Gastrocnemius medialis (tissue), 4 donors: ENCODE measurements at regions not wholly inside any gene's neighbourhood (a gene's known extent, or its start where the extent isn't known, plus 50 kb on each side); places are given as distances from the start of the nearest gene placed in this dataset.

Experiments
- CTCF ChIP-seq, 5 experiments: fragments of 450-650 bp in 3 of 5; fragments of 200-600 bp in 2 of 5; sonication (generic) in 2 of 5; IDR thresholded peaks in 4 of 5; conservative IDR thresholded peaks in 1 of 5; 1 replicate in 4 of 5; 2 replicates in 1 of 5; pipeline ENCODE4 v1.5.1; 2016 to 2019; ENCODE audit warnings: antibody characterized with exemption in 5 of 5, mild to moderate bottlenecking in 3 of 5, moderate library complexity in 3 of 5
- POLR2A ChIP-seq, 2 donors: fragments of 450-650 bp; IDR thresholded peaks; one replicate each; pipeline ENCODE4 v1.6.1; 2017; ENCODE audit warnings: antibody characterized with exemption in 2 of 2, mild to moderate bottlenecking in 2 of 2, moderate library complexity in 2 of 2

DNA sequence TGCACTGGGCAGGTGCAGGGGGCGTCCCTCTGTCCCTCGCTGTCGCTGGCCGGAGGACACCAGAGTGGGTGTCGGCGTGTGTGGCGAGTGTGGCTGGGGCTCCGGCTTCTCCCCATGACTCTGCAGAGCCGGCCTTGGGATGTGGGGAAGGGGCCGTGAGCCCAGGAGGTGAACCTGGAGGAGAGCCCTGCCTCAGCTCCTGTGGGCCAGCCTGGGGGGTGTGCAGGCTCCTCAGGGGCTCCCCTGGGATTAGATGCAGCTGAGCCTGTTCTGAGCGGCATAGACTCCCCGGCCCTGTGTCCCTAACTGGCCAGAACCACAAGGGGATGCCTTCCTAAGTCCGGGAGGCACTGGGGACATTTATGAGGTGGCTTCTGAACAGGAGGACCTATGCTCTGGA lies 73.2 kb upstream of the GATA5 start:
- TF ChIP-seq CTCF (IDR thresholded peaks at IDR 0.05 in 4 of 5, conservative IDR thresholded peaks at IDR 0.05 in 1 of 5) (no peak), POLR2A (IDR thresholded peaks at IDR 0.05) (no peak)
